ENCODE measurements at regions not wholly inside any gene's neighbourhood (a gene's known extent, or its start where the extent isn't known, plus 50 kb on each side); places are given as distances from the start of the nearest gene placed in this dataset.
"Not testable (repeated sequence)": the region's sequence is repeated elsewhere in the genome, so short reads cannot be mapped to it uniquely, and the experiment has no call there.

- DNase-seq: not testable (repeated sequence)
These were observed 147.4 kb downstream of the NPIPB11 start for GRCh38 chr16:29258946-29259634.

- not testable (repeated sequence) for DNase-seq
These were observed 148.8 kb downstream of the NPIPB11 start for GRCh38 chr16:29257419-29258336.

GRCh38 chr16:29256501-29256981 lies 150.0 kb downstream of the NPIPB11 start:
- no peak for DNase-seq

GRCh38 chr16:29255957-29256356 lies 150.6 kb downstream of the NPIPB11 start:
- not testable (repeated sequence) for DNase-seq

- DNase-seq: not testable (repeated sequence)
These were observed 151.1 kb downstream of the NPIPB11 start for GRCh38 chr16:29255496-29255796.

- no peak for DNase-seq
These were observed 151.6 kb downstream of the NPIPB11 start for GRCh38 chr16:29254676-29255495.

- DNase-seq: not testable (repeated sequence)
These were observed 152.6 kb downstream of the NPIPB11 start for GRCh38 chr16:29253716-29254590.

- not testable (repeated sequence) for DNase-seq
These were observed 153.4 kb downstream of the NPIPB11 start for GRCh38 chr16:29253066-29253590.

- not testable (repeated sequence) for DNase-seq
These were observed 154.2 kb downstream of the NPIPB11 start for GRCh38 chr16:29252311-29252710.

GRCh38 chr16:29251571-29252011 lies 154.9 kb downstream of the NPIPB11 start:
- peak; percentile 62 for DNase-seq

GRCh38 chr16:29250923-29251434 lies 155.5 kb downstream of the NPIPB11 start:
- DNase-seq: not testable (repeated sequence)

GRCh38 chr16:29250469-29250868 lies 156.0 kb downstream of the NPIPB11 start:
- not testable (repeated sequence) for DNase-seq

- DNase-seq: not testable (repeated sequence)
These were observed 157.6 kb downstream of the NPIPB11 start for GRCh38 chr16:29248940-29249318.

- peak; percentile 33 for DNase-seq
These were observed 158.1 kb downstream of the NPIPB11 start for GRCh38 chr16:29248306-29248939.

GRCh38 chr16:29246091-29246490 lies 160.4 kb downstream of the NPIPB11 start:
- not testable (repeated sequence) for DNase-seq

- DNase-seq: no peak
These were observed 168.5 kb downstream of the NPIPB11 start for GRCh38 chr16:29237971-29238370.

- DNase-seq: not testable (repeated sequence)
These were observed 169.0 kb downstream of the NPIPB11 start for GRCh38 chr16:29237495-29237894.

- not testable (repeated sequence) for DNase-seq
These were observed 169.5 kb downstream of the NPIPB11 start for GRCh38 chr16:29237023-29237422.

- DNase-seq: not testable (repeated sequence)
These were observed 170.6 kb downstream of the NPIPB11 start for GRCh38 chr16:29235836-29236370.
